Fibroblast of villous mesenchyme (primary cell): ENCODE measurements at regions not wholly inside any gene's neighbourhood (a gene's known extent, or its start where the extent isn't known, plus 50 kb on each side); places are given as distances from the start of the nearest gene placed in this dataset.

ENCODE experiments used
- DNase-seq: peaks from one replicate; pipeline ENCODE4 v3.0.0-alpha.2; 2010; ENCODE audit warnings: low read depth
- H3K4me3 ChIP-seq: 2 replicates; pipeline ENCODE4 v1.5.1; 2011; ENCODE audit warnings: low read depth, mild to moderate bottlenecking, low read length
- TF ChIP-seq, protein P1 (sequence below): IDR thresholded peaks from 2 replicates; pipeline ENCODE4 v1.5.1; 2012; ENCODE audit warnings: low read depth, mild to moderate bottlenecking, low read length; ENCODE audit not compliant: insufficient read depth

DNA sequence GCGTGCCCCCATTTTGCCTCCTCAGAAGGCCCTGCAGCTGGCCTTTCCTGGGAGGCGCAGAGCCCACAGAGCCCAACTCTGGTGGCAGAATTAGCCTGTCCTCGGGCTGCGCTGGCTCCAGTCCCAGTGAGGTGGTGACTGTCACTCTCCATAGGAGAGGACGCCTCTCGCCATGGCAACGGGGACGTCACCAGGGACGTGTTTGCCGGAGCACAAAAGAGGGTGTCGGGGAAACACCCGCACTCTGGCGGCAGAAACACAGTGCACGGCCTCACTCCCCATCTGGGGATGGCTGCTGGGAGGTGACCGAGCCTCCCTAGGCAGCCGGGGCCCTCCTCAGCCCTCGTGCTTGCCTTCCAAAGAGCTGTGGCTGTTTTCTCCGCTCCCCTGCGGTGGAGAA is 50.2 kb upstream of the NCOR2 start:
- DNase-seq = no peak
- TF ChIP-seq, protein P1, sequence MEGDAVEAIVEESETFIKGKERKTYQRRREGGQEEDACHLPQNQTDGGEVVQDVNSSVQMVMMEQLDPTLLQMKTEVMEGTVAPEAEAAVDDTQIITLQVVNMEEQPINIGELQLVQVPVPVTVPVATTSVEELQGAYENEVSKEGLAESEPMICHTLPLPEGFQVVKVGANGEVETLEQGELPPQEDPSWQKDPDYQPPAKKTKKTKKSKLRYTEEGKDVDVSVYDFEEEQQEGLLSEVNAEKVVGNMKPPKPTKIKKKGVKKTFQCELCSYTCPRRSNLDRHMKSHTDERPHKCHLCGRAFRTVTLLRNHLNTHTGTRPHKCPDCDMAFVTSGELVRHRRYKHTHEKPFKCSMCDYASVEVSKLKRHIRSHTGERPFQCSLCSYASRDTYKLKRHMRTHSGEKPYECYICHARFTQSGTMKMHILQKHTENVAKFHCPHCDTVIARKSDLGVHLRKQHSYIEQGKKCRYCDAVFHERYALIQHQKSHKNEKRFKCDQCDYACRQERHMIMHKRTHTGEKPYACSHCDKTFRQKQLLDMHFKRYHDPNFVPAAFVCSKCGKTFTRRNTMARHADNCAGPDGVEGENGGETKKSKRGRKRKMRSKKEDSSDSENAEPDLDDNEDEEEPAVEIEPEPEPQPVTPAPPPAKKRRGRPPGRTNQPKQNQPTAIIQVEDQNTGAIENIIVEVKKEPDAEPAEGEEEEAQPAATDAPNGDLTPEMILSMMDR = no peak
- no peak overlapping the region for H3K4me3 ChIP-seq
